ENCODE measurements at regions not wholly inside any gene's neighbourhood (a gene's known extent, or its start where the extent isn't known, plus 50 kb on each side); places are given as distances from the start of the nearest gene placed in this dataset.

- TF ChIP-seq GATA2 (IDR thresholded peaks at IDR 0.05; ENCODE audit: low read depth, low read length) (no peak), GATA3 (IDR thresholded peaks at IDR 0.05; ENCODE audit: low read depth, low read length) (no peak)
Observed at GRCh38 chr6:168134560-168135201, 55.7 kb upstream of the FRMD1 start.

Measured in SH-SY5Y (cell line).